MCF 10A (cell line): ENCODE measurements at regions not wholly inside any gene's neighbourhood (a gene's known extent, or its start where the extent isn't known, plus 50 kb on each side); places are given as distances from the start of the nearest gene placed in this dataset.

Source experiments
- BruUV-seq: library from RNA; stranded (reverse); fragments of 400-500 nt; replicated peaks from 2 replicates; lab custom pipeline; 2021; lab: Mats Ljungman, UMichigan
- CTCF ChIA-PET: fragments of 300-600 bp; sonication (Branson Sonifier 250); formaldehyde crosslinking; extraction: SDS; loops from one replicate; lab custom pipeline; 2021; ENCODE audit warnings: antibody characterized with exemption, inconsistent platforms; lab: Yijun Ruan, JAX
- POLR2A ChIA-PET: fragments of 300-600, 350-650 bp; sonication (Branson Sonifier 250); formaldehyde crosslinking; extraction: SDS; loops from one replicate; lab custom pipeline; 2020; ENCODE audit warnings: antibody characterized with exemption, inconsistent platforms; lab: Yijun Ruan, JAX
- DNase-seq: peaks from one replicate; pipeline ENCODE4 v3.0.0-alpha.2; 2018; ENCODE audit not compliant: unreplicated experiment
- H3K27ac Mint-ChIP-seq: one replicate; pipeline ENCODE4 v1.8.0; 2022; ENCODE audit warnings: mild to moderate bottlenecking, low read depth, mixed read lengths; ENCODE audit not compliant: unreplicated experiment
- H3K27me3 Mint-ChIP-seq: one replicate; pipeline ENCODE4 v1.8.0; 2022; ENCODE audit warnings: mixed read lengths; ENCODE audit not compliant: insufficient read depth, unreplicated experiment
- H3K36me3 Mint-ChIP-seq: one replicate; pipeline ENCODE4 v1.8.0; 2022; ENCODE audit warnings: mild to moderate bottlenecking, moderate library complexity, mixed read lengths; ENCODE audit not compliant: insufficient read depth, unreplicated experiment
- H3K4me1 Mint-ChIP-seq: one replicate; pipeline ENCODE4 v1.8.0; 2022; ENCODE audit warnings: mixed read lengths; ENCODE audit not compliant: insufficient read depth, unreplicated experiment
- H3K4me3 Mint-ChIP-seq: one replicate; pipeline ENCODE4 v1.8.0; 2022; ENCODE audit warnings: mild to moderate bottlenecking, moderate library complexity, mixed read lengths; ENCODE audit not compliant: unreplicated experiment
- H3K9me3 Mint-ChIP-seq: one replicate; pipeline ENCODE4 v1.8.0; 2022; ENCODE audit warnings: mixed read lengths; ENCODE audit not compliant: unreplicated experiment
- CTCF ChIP-seq: fragments of 200-600 bp; IDR thresholded peaks from one replicate; pipeline ENCODE4 v1.8.0; 2022; ENCODE audit warnings: antibody characterized with exemption, mild to moderate bottlenecking; ENCODE audit not compliant: unreplicated experiment
- intact Hi-C: fragments of 100-400 bp; cut with micrococcal nuclease; formaldehyde crosslinking; loops from 2 replicates; pipeline ENCODE4 v1.14.1; 2022

- no peak for TF ChIP-seq CTCF
- BruUV-seq: no TSS peak
- H3K4me3 Mint-ChIP-seq: no peak overlapping the region
- CTCF ChIA-PET: interaction anchor here (0.8 kb wide), 1 partner anchor 45 kb away, joined by 3 read pairs; no protein-coding TSS in a partner anchor
- no peak for DNase-seq
- POLR2A ChIA-PET: no interaction called here
- intact Hi-C loops: no loop called here
- peaks cover 26% of the 10 kb centered on the region for H3K27me3 Mint-ChIP-seq
- peaks cover 5% of the 10 kb centered on the region for H3K4me1 Mint-ChIP-seq
- H3K9me3 Mint-ChIP-seq: no peaks in the 10 kb centered on the region
- H3K36me3 Mint-ChIP-seq: no peaks in the 10 kb centered on the region
- no peak overlapping the region for H3K27ac Mint-ChIP-seq
These were observed 100.5 kb downstream of the ADRA2A start for GRCh38 chr10:111177379-111177778.

- POLR2A ChIA-PET: no interaction called here
- peaks cover 5% of the 10 kb centered on the region for H3K4me1 Mint-ChIP-seq
- no peak overlapping the region for H3K27ac Mint-ChIP-seq
- H3K9me3 Mint-ChIP-seq: no peaks in the 10 kb centered on the region
- DNase-seq: no peak
- no peaks in the 10 kb centered on the region for H3K36me3 Mint-ChIP-seq
- peaks cover 27% of the 10 kb centered on the region for H3K27me3 Mint-ChIP-seq
- intact Hi-C loops: no loop called here
- no peak overlapping the region for H3K4me3 Mint-ChIP-seq
- CTCF ChIA-PET: no interaction called here
- no TSS peak for BruUV-seq
- TF ChIP-seq CTCF: no peak
These were observed 102.7 kb downstream of the ADRA2A start for GRCh38 chr10:111179514-111179913.

- TF ChIP-seq CTCF: no peak
- H3K4me3 Mint-ChIP-seq: no peak overlapping the region
- no TSS peak for BruUV-seq
- no peak overlapping the region for H3K27ac Mint-ChIP-seq
- ChIA-PET POLR2A (no interaction called here), CTCF (no interaction called here)
- no peak for DNase-seq
- no peaks in the 10 kb centered on the region for H3K9me3 Mint-ChIP-seq
- H3K36me3 Mint-ChIP-seq: no peaks in the 10 kb centered on the region
- peaks cover 63% of the 10 kb centered on the region for H3K27me3 Mint-ChIP-seq
- H3K4me1 Mint-ChIP-seq: no peaks in the 10 kb centered on the region
- intact Hi-C loops: no loop called here
These were observed 109.5 kb downstream of the ADRA2A start for GRCh38 chr10:111186358-111186757.

GRCh38 chr10:111187096-111187495 lies 110.3 kb downstream of the ADRA2A start:
- ChIA-PET POLR2A (no interaction called here), CTCF (no interaction called here)
- Mint-ChIP-seq H3K27ac (no peak overlapping the region), H3K36me3 (no peaks in the 10 kb centered on the region), H3K4me3 (no peak overlapping the region), H3K4me1 (no peaks in the 10 kb centered on the region), H3K9me3 (no peaks in the 10 kb centered on the region), H3K27me3 (peaks cover 70% of the 10 kb centered on the region)
- DNase-seq: no peak
- no TSS peak for BruUV-seq
- no peak for TF ChIP-seq CTCF
- intact Hi-C loops: no loop called here
